ENCODE measurements at regions not wholly inside any gene's neighbourhood (a gene's known extent, or its start where the extent isn't known, plus 50 kb on each side); places are given as distances from the start of the nearest gene placed in this dataset.

DNA sequence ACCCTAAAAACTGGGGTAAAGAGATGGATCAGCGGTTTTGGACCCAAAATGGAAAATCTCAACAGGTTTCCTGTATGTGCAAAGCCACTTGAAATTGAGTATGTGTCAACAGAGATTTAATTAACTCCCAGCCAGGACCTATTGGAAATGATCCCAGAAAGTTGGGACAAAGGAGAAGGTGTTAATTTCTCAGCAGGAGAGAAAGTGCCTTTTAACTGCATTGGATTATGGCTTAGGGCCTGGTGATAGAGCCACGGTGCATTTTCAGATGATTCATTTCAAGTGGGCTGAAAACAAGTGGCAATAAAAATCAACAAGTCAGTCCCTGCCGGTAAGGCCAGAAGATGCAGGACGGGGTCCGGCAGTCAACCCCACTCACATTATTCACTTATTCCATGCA is 80.2 kb upstream of the BCL11A start:
- DNase-seq (no peak), ATAC-seq (no peak)
- Mint-ChIP-seq H3K4me1 (peaks cover 4% of the 10 kb centered on the region), H3K36me3 (ENCODE audit: low read depth) (no peaks in the 10 kb centered on the region), H3K27me3 (peaks cover 74% of the 10 kb centered on the region), H3K27ac (no peak overlapping the region), H3K4me3 (no peak overlapping the region)
- H3K9me3 ChIP-seq (ENCODE audit: control insufficient read depth, low read length, poor library complexity, severe bottlenecking): no peaks in the 10 kb centered on the region

DNA sequence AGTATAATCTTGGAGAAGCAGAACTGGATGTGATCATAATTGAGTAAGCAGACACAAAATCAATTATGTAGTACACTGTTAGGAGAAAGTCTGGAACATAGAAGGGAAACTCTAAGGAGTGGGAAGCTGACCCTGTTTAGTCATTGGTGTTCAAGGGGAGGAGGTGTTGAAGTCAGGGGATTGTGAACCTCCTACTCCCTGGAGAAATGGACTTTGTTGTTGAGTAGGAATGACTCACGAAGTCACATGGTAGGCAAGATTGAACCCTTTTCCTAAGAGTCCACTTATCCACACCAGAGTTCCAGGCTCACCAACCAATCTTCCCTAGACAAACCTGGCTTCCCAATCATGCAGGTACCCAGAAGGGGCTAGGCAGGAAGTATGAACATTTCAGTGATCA is 81.0 kb upstream of the BCL11A start:
- no peak overlapping the region for H3K4me3 Mint-ChIP-seq

DNA sequence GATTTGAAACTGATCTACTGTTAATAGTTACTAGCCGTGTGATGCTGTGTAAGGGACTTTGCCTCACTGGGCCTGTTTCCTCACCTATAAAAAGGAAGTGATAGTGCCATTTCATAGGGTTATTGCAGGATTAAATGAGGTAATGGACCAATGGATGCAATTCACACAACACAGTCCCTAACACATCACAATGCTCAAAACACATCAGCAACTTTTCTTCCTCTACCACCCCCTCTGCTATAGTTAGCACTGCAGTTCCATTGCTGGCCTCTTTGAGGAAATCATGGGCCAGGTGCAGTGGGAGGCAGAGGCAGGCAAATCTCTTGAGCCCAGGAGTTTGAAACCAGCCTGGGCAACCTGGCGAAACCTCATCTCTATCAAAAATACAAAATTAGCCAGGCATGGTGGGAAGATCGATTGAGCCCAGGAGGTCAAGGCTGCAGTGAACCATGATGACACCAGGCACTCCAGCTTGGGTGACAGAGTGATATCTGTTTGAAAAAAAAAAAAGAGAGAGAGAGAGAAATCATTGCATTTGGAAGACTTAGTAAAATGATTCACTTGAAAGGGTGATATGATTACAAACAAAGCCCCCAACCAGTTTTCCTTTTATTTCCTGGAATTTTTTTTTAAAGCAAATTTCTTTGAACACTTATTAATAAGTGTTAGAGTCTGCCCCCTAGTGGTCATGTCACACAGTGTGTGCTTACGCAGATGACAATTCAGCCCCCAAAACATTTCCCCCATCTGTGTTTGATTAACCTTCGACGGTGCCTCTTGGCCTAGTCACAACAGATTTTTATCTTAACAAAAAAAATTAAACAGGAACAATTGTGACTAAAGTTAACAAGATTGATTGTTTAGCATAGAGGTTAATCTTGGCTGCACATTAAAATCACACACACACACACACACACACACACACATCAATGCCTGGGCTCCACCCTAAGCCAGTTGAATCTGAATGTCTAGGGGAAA is 88.6 kb upstream of the BCL11A start:
- H3K9me3 ChIP-seq (ENCODE audit: control insufficient read depth, low read length, poor library complexity, severe bottlenecking): no peaks in the 10 kb centered on the region
- ATAC-seq (peak; percentile 47), DNase-seq (peak in 1 of 3 donors; percentile 5)
- Mint-ChIP-seq H3K4me3 (no peak overlapping the region), H3K4me1 (peaks cover 2% of the 10 kb centered on the region), H3K27me3 (peaks cover 62% of the 10 kb centered on the region), H3K36me3 (ENCODE audit: low read depth) (no peaks in the 10 kb centered on the region), H3K27ac (no peak overlapping the region)

More for the DNA sequence above, 81.0 kb upstream of the BCL11A start:
- H3K27me3 Mint-ChIP-seq: peaks cover 68% of the 10 kb centered on the region
- H3K9me3 ChIP-seq (ENCODE audit: control insufficient read depth, low read length, poor library complexity, severe bottlenecking): no peaks in the 10 kb centered on the region
- peaks cover 4% of the 10 kb centered on the region for H3K4me1 Mint-ChIP-seq
- ATAC-seq (no peak), DNase-seq (no peak)
- H3K27ac Mint-ChIP-seq: no peak overlapping the region
- H3K36me3 Mint-ChIP-seq (ENCODE audit: low read depth): no peaks in the 10 kb centered on the region

DNA sequence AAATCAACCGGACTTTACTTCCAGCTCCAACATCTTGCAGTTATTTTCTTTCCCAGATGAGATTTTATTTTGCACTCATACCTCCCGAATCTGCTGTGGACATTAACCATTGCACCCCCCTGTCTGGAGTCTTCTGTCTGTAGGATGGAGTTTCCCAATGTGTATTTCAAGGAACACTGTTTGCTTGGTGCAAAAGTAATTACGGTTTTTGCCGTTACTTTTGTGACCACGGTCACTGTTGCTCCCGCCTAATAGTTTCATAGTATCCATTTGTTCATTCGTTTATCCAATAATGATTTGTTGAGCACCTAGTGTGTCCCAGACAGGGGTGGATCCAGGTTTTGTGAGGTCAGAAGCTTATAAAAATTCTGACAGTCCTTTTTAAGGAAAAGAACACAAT is 90.3 kb upstream of the BCL11A start:
- Mint-ChIP-seq H3K27ac (no peak overlapping the region), H3K4me3 (no peak overlapping the region), H3K36me3 (ENCODE audit: low read depth) (no peaks in the 10 kb centered on the region), H3K27me3 (peaks cover 61% of the 10 kb centered on the region), H3K4me1 (peaks cover 2% of the 10 kb centered on the region)
- DNase-seq (no peak), ATAC-seq (no peak)
- H3K9me3 ChIP-seq (ENCODE audit: control insufficient read depth, low read length, poor library complexity, severe bottlenecking): no peaks in the 10 kb centered on the region

DNA sequence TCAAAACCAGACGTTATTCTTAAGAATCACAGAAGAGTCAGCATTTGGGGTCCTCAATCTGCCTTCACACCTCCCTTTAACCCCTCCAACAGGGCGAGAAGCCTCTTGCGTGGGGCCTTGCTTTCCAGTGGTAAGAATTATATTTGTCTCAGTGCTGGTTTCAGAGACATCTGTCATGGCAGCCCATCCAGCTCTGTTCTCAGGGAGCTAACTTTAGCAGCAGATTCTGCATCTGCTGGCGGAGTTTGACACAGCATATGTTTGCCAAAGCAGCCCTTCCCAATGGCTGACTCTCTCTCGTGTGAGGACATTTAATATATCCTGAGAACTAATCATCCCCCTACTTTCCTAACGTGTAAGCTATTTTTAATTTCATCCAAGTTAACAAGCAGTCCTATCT is 91.5 kb upstream of the BCL11A start:
- no peak overlapping the region for H3K4me3 Mint-ChIP-seq
- no peak overlapping the region for H3K27ac Mint-ChIP-seq
- H3K27me3 Mint-ChIP-seq: peaks cover 60% of the 10 kb centered on the region
- H3K9me3 ChIP-seq (ENCODE audit: control insufficient read depth, low read length, poor library complexity, severe bottlenecking): no peaks in the 10 kb centered on the region
- no peak for DNase-seq
- peaks cover 2% of the 10 kb centered on the region for H3K4me1 Mint-ChIP-seq
- no peaks in the 10 kb centered on the region for H3K36me3 Mint-ChIP-seq (ENCODE audit: low read depth)
- ATAC-seq: no peak

DNA sequence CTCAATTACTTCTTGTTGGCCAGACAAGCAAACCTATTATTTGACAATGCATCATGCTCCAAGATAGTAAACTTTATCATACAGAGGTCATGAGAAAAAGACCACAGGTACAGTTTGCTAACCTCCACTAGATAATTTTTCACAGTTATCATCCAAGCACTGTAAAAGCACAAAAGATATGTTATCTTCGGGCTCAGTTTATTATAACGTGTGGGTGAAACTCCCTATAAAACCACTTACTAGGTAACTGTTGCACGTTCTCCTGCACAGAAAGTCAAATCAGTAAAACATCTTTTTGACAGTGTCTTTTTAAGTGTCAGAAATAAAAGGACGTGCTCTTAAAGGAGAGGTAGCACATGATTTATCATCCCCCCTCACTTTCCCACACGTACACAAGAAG is 94.7 kb upstream of the BCL11A start:
- peaks cover 65% of the 10 kb centered on the region for H3K27me3 Mint-ChIP-seq
- H3K36me3 Mint-ChIP-seq (ENCODE audit: low read depth): no peaks in the 10 kb centered on the region
- no peak overlapping the region for H3K4me3 Mint-ChIP-seq
- no peak for DNase-seq
- ATAC-seq: no peak
- H3K4me1 Mint-ChIP-seq: no peaks in the 10 kb centered on the region
- H3K27ac Mint-ChIP-seq: no peak overlapping the region
- H3K9me3 ChIP-seq (ENCODE audit: control insufficient read depth, low read length, poor library complexity, severe bottlenecking): no peaks in the 10 kb centered on the region

DNA sequence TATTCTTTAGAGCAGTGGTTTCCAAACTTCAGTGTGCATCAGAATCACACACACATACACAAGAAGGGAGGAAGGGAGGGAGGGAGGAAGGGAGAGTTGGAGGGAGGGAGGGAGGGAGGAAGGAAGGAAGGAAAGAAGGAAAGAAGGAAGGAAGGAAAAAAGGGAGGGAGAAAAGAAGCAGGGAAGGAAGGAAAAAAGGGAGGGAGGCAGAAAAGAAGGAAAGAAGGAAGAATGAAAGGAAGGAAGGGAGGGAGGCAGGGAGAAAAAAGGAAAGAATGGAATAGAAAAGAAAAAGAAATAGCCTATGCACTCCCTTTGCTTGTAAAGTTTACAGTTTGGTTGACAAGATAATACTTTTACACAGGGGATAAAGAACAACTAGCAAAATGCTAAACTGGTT is 96.3 kb upstream of the BCL11A start:
- Mint-ChIP-seq H3K4me3 (no peak overlapping the region), H3K27ac (no peak overlapping the region), H3K4me1 (no peaks in the 10 kb centered on the region), H3K36me3 (ENCODE audit: low read depth) (no peaks in the 10 kb centered on the region), H3K27me3 (peaks cover 54% of the 10 kb centered on the region)
- no peak for ATAC-seq
- no peaks in the 10 kb centered on the region for H3K9me3 ChIP-seq (ENCODE audit: control insufficient read depth, low read length, poor library complexity, severe bottlenecking)
- DNase-seq: no peak

DNA sequence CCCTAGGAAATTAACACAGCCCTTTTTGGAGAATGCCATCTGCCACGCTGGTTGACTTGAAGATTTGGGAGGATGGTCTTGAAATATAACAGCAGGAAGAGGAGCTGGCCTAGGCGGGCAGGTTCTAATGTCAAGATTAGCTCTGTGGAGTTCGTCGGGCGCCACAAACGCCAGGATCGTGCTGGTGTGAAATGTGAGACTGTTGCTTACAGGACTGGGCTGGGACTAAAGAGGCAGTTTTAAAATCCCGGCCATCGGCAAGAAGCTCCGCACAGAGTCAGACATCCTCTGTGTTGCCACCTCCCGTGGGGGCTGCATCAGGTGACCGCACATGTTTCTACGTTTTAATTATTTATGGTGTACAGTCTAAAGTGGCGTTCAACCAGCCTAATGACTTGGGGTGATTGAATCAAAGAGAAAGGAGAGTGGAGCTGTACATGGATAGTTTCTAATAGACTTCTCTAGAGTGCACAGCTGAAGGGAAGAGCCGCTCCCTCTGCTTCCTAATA is 99.4 kb upstream of the BCL11A start:
- no peaks in the 10 kb centered on the region for H3K9me3 ChIP-seq (ENCODE audit: control insufficient read depth, low read length, poor library complexity, severe bottlenecking)
- Mint-ChIP-seq H3K36me3 (ENCODE audit: low read depth) (no peaks in the 10 kb centered on the region), H3K27ac (no peak overlapping the region), H3K27me3 (peaks cover 35% of the 10 kb centered on the region), H3K4me3 (no peak overlapping the region), H3K4me1 (no peaks in the 10 kb centered on the region)
- ATAC-seq: no peak
- DNase-seq: no peak

DNA sequence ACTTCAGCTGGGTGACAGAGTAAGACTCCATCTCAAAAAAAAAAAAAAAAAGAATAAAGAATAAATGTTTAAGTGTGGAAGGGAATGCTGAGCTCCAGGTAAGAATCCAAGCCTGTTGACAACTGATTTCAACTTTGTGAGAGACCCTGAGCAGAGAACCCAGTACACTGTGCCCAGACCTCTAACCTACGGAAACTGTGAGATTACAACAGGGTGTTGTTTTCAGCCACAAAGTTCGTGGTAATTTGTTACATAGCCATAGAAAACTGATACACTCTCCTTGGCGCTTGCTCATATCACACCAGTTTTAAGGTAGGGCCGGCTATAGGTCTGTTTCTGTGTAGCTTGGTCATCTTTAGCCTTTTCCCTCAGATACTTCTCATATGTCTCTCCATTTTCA is 98.4 kb upstream of the PAPOLG start:
- H3K9me3 ChIP-seq (ENCODE audit: control insufficient read depth, low read length, poor library complexity, severe bottlenecking): no peaks in the 10 kb centered on the region
- Mint-ChIP-seq H3K4me3 (no peak overlapping the region), H3K27ac (no peak overlapping the region), H3K27me3 (peaks cover 27% of the 10 kb centered on the region), H3K36me3 (ENCODE audit: low read depth) (no peaks in the 10 kb centered on the region), H3K4me1 (no peaks in the 10 kb centered on the region)
- DNase-seq: no peak
- ATAC-seq: no peak

DNA sequence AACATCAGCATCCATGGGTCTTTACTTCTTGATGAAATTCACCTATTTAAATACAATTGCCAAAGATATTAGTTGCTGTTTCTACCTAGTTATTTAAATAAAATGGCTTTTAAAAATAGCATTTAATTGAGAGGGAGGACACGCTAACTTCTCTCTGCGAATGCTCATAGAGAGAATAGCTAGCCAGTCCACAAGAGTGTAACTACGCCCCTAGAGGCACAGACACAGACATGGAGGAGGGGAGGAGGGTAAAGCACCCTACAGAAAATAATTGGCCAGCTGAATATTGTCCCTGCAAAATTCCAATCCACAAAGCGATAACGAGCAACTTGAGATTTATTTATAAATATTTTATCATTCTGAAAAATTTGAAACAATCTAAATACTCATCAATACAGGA is 97.0 kb upstream of the PAPOLG start:
- Mint-ChIP-seq H3K36me3 (ENCODE audit: low read depth) (no peaks in the 10 kb centered on the region), H3K27me3 (peaks cover 25% of the 10 kb centered on the region), H3K27ac (no peak overlapping the region), H3K4me3 (no peak overlapping the region), H3K4me1 (no peaks in the 10 kb centered on the region)
- H3K9me3 ChIP-seq (ENCODE audit: control insufficient read depth, low read length, poor library complexity, severe bottlenecking): no peaks in the 10 kb centered on the region
- ATAC-seq (no peak), DNase-seq (no peak)

DNA sequence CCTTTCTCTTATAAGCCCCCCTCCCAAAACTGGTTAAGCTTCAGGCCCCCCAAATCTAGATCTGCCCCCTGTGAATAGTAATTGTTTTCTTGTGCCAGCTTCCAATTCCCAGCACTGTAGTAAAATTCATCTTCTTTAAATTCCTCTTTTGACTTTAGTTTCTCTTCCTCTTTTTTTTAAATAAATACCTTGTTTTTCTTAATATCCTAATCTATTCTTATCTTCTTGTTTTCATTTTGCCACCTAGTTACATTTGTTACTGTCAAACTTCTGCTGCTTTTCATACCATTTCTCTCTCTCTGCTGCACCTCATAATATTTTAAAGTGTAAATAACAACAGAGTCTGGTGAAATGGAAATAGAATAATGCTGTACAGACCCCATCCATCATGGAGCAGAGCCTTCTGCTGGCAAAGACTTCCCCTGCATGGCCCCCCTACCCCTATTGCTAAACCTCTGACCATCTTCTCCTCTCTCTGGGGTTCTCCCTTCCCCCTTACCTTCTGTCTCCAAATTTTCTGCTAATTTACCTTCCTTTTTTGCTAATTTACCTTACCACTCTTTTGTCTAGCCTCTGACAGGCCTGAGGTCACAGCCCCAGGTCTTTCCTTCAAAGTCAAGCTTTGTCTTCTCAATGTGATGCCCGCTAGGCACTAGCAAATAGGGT is 94.9 kb upstream of the PAPOLG start:
- Mint-ChIP-seq H3K27ac (no peak overlapping the region), H3K4me3 (no peak overlapping the region), H3K27me3 (peaks cover 22% of the 10 kb centered on the region), H3K4me1 (no peaks in the 10 kb centered on the region), H3K36me3 (ENCODE audit: low read depth) (no peaks in the 10 kb centered on the region)
- ATAC-seq: no peak
- H3K9me3 ChIP-seq (ENCODE audit: control insufficient read depth, low read length, poor library complexity, severe bottlenecking): no peaks in the 10 kb centered on the region
- no peak for DNase-seq

DNA sequence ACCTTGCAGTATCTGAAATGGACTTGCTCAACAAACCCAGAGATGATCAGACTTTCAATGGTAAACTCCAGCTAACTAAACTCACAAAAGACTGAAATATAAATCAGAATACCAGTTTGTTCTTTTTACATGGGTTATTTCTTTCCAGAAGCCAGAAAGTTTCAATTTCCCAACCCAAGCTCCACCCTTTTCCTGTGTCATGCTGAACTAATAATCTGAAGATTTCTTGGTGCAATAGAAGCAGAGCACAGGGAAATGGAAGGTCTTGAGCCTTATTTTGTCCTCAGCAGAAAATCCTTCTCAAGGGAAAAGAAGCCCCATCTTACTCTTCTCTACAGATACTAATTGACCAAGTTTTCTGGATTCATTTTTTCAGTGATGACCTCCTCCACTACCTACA is 93.3 kb upstream of the PAPOLG start:
- Mint-ChIP-seq H3K27me3 (peaks cover 21% of the 10 kb centered on the region), H3K4me3 (no peak overlapping the region), H3K4me1 (no peaks in the 10 kb centered on the region), H3K36me3 (ENCODE audit: low read depth) (no peaks in the 10 kb centered on the region), H3K27ac (no peak overlapping the region)
- H3K9me3 ChIP-seq (ENCODE audit: control insufficient read depth, low read length, poor library complexity, severe bottlenecking): no peaks in the 10 kb centered on the region
- no peak for ATAC-seq
- no peak for DNase-seq

DNA sequence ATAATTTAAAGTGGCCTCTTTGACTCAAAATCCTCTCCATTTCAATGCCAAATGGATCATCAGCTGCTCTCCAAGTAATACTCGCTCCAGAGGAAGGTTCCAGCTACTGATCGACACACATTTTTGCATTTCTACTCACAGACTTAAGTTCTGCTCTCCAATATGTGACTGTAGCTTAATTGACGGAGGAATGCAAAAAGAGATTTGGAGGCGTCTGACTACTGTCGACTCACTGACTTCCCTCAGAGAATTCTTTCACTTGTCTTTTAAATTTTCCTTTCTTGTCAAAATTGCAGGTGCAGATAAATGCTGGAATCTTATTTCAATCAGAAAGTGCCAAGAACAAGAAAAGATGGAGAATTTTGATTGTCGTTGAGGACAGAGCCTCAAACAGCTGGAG is 84.1 kb upstream of the PAPOLG start:
- Mint-ChIP-seq H3K27me3 (peaks cover 12% of the 10 kb centered on the region), H3K36me3 (ENCODE audit: low read depth) (no peaks in the 10 kb centered on the region), H3K4me3 (no peak overlapping the region), H3K4me1 (no peaks in the 10 kb centered on the region), H3K27ac (no peak overlapping the region)
- ATAC-seq (no peak), DNase-seq (no peak)
- no peaks in the 10 kb centered on the region for H3K9me3 ChIP-seq (ENCODE audit: control insufficient read depth, low read length, poor library complexity, severe bottlenecking)
